ENCODE measurements at regions not wholly inside any gene's neighbourhood (a gene's known extent, or its start where the extent isn't known, plus 50 kb on each side); places are given as distances from the start of the nearest gene placed in this dataset.

DNA sequence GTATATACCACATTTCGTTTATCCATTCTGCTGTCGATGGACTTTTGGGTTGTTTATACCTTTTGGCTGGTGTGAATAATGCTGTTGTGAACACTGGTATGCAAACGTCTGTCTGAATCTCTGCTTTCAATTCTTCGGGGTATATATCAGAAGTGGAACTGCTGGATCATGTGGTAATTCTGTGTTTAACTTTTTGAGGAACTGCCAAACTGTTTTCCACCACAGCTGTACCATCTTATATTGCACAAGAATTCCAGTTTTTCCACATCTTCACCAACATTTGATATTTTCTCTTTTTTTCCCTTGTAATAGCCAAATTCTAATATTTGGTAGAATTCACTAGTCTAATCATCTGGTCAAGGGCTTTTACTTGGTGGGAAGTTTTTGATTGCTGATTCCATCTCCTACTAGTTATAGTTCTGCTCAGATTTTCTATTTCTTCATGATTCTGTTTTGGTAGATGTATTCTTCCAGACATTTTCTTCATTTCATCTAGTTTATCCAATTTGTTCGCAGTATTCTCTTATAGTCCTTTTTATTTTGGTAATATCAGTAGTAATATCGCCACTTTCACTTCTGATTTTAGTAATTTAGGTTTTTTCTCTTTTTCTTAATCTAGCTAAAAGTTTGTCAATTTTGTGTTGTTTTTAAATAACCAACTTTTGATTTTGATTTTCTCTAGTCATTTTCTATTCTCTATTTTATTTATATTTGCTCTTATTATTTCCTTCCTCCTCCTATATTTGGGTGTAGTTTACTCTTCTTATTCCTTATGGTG lies 271.2 kb downstream of the ZEB1 start:
- Histone ChIP-seq H3K4me3 (ENCODE audit: low read length in 2 of 2) (no peak overlapping the region), H3K9me3 (ENCODE audit: control insufficient read depth in 2 of 2, low read length in 2 of 2) (no peaks in the 10 kb centered on the region), H3K27ac (ENCODE audit: low read depth in 2 of 2, low read length in 2 of 2) (peak overlapping the region; percentile 13), H3K4me1 (ENCODE audit: control insufficient read depth in 2 of 2, insufficient read depth in 2 of 2, low read length in 2 of 2) (no peaks in the 10 kb centered on the region), H3K9ac (ENCODE audit: low read depth in 1 of 2, low read length in 2 of 2) (no peak overlapping the region), H3K36me3 (ENCODE audit: control insufficient read depth in 2 of 2, insufficient read depth in 2 of 2, low read length in 2 of 2) (no peaks in the 10 kb centered on the region), H3K27me3 (ENCODE audit: control insufficient read depth in 2 of 2, insufficient read depth in 2 of 2, low read length in 2 of 2) (no peaks in the 10 kb centered on the region)

GRCh38 chr10:31587691-31588090 lies 268.7 kb downstream of the ZEB1 start:
- Histone ChIP-seq H3K4me3 (ENCODE audit: low read length in 2 of 2) (no peak overlapping the region), H3K27ac (ENCODE audit: low read depth in 2 of 2, low read length in 2 of 2) (peak overlapping the region in 1 of 2 donors; percentile 58), H3K9ac (ENCODE audit: low read depth in 1 of 2, low read length in 2 of 2) (no peak overlapping the region), H3K36me3 (ENCODE audit: control insufficient read depth in 2 of 2, insufficient read depth in 2 of 2, low read length in 2 of 2) (no peaks in the 10 kb centered on the region), H3K27me3 (ENCODE audit: control insufficient read depth in 2 of 2, insufficient read depth in 2 of 2, low read length in 2 of 2) (no peaks in the 10 kb centered on the region), H3K9me3 (ENCODE audit: control insufficient read depth in 2 of 2, low read length in 2 of 2) (no peaks in the 10 kb centered on the region), H3K4me1 (ENCODE audit: control insufficient read depth in 2 of 2, insufficient read depth in 2 of 2, low read length in 2 of 2) (peaks cover 4 to 13% of the 10 kb centered on the region in 2 donors)

DNA sequence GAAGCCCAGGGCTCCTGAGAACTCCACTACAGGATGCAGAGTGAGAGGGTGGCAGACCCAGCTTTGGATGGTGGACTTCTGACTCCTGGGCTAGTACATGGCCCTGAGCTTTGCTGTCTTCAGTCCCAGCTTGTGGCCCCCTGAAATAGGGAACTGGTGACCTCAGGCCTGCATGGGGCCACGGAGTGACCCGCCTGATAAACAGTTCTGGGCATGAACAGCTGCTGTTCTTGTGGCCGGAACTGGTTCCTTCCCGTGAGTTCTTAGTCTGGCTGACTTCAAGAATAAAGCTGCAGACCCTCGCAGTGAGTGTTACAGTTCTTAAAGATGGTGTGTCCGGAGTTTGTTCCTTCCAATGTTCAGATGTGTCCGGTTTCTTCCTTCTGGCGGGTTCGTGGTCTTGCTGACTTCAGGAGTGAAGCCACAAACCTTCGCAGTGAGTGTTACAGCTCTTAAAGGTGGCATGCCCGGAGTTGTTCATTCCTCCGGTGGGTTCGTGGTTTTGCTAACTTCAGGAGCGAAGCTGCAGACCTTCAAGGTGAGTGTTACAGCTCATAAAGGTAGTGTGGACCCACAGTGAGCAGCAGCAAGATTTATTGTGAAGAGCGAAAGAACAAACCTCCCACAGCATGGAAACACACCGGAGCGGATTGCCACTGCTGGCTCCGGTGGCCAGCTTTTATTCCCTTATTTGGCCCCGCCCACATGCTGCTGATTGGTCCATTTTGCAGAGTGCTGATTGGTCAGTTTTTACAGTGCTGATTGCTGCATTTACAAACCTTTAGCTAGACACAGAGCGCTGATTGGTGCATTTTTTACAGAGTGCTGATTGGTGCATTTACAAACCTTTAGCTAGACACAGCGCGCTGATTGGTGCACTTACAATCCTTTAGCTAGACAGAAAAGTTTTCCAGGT lies 268.0 kb downstream of the ZEB1 start:
- Histone ChIP-seq H3K9ac (ENCODE audit: low read depth in 1 of 2, low read length in 2 of 2) (no peak overlapping the region), H3K4me3 (ENCODE audit: low read length in 2 of 2) (no peak overlapping the region), H3K27ac (ENCODE audit: low read depth in 2 of 2, low read length in 2 of 2) (peak overlapping the region in 1 of 2 donors; percentile 58), H3K36me3 (ENCODE audit: control insufficient read depth in 2 of 2, insufficient read depth in 2 of 2, low read length in 2 of 2) (no peaks in the 10 kb centered on the region), H3K27me3 (ENCODE audit: control insufficient read depth in 2 of 2, insufficient read depth in 2 of 2, low read length in 2 of 2) (no peaks in the 10 kb centered on the region), H3K9me3 (ENCODE audit: control insufficient read depth in 2 of 2, low read length in 2 of 2) (no peaks in the 10 kb centered on the region), H3K4me1 (ENCODE audit: control insufficient read depth in 2 of 2, insufficient read depth in 2 of 2, low read length in 2 of 2) (peaks cover 5 to 20% of the 10 kb centered on the region in 2 donors)

DNA sequence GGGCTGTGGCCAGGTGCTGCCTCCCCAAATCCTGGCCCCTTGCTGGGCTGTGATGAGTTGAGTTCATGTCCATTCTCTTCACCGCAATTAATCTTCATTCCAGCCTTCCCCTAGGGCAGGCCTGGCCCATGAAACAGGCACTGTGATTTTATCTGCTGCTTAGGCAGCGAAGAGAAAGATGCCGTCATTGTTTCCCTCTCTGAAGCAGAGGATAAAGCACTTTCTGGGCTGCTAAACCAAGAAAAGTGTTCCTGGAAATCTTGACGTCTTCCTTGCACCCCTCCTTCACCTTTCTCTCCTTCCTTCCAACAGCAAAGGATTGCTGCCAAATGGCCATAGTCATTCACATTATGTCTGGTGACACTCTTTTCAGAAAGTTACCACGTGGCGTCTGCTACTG lies 265.9 kb downstream of the ZEB1 start:
- no peaks in the 10 kb centered on the region for H3K36me3 ChIP-seq (ENCODE audit: control insufficient read depth in 2 of 2, insufficient read depth in 2 of 2, low read length in 2 of 2)
- no peaks in the 10 kb centered on the region for H3K9me3 ChIP-seq (ENCODE audit: control insufficient read depth in 2 of 2, low read length in 2 of 2)

DNA sequence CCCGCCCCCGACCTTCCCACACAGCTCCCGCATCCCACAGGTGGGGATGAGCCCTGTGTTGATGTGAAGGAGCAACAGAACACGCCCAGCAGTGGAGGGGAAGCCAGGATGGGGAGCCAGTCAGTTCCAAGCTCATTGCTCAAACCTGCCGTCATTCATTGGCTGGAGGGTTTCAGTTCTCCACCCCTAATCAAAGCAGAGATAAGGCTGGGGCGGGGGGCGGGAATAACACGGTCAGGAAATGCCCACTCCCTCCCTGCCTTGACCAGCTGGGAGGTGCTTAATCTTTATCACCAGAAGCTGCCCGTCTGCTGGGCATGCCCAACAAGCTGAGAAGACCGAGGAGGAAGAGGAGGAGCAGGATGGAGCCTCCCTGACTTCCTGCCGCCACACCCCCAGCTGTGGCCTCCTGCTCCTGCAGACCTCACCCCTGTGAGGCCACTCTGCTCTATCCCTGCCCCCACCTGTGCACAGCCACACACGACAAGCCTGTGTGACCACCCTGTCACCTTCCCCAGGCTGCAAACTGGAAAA lies 265.1 kb downstream of the ZEB1 start:
- Histone ChIP-seq H3K9ac (ENCODE audit: low read depth in 1 of 2, low read length in 2 of 2) (no peak overlapping the region), H3K36me3 (ENCODE audit: control insufficient read depth in 2 of 2, insufficient read depth in 2 of 2, low read length in 2 of 2) (no peaks in the 10 kb centered on the region), H3K4me1 (ENCODE audit: control insufficient read depth in 2 of 2, insufficient read depth in 2 of 2, low read length in 2 of 2) (peaks cover 5 to 20% of the 10 kb centered on the region in 2 donors), H3K27ac (ENCODE audit: low read depth in 2 of 2, low read length in 2 of 2) (no peak overlapping the region), H3K4me3 (ENCODE audit: low read length in 2 of 2) (no peak overlapping the region), H3K27me3 (ENCODE audit: control insufficient read depth in 2 of 2, insufficient read depth in 2 of 2, low read length in 2 of 2) (no peaks in the 10 kb centered on the region), H3K9me3 (ENCODE audit: control insufficient read depth in 2 of 2, low read length in 2 of 2) (no peaks in the 10 kb centered on the region)

More for the DNA sequence above, 265.9 kb downstream of the ZEB1 start:
- H3K4me3 ChIP-seq (ENCODE audit: low read length in 2 of 2): no peak overlapping the region
- peaks cover 5 to 20% of the 10 kb centered on the region in 2 donors for H3K4me1 ChIP-seq (ENCODE audit: control insufficient read depth in 2 of 2, insufficient read depth in 2 of 2, low read length in 2 of 2)
- no peaks in the 10 kb centered on the region for H3K27me3 ChIP-seq (ENCODE audit: control insufficient read depth in 2 of 2, insufficient read depth in 2 of 2, low read length in 2 of 2)
- no peak overlapping the region for H3K9ac ChIP-seq (ENCODE audit: low read depth in 1 of 2, low read length in 2 of 2)
- H3K27ac ChIP-seq (ENCODE audit: low read depth in 2 of 2, low read length in 2 of 2): no peak overlapping the region

DNA sequence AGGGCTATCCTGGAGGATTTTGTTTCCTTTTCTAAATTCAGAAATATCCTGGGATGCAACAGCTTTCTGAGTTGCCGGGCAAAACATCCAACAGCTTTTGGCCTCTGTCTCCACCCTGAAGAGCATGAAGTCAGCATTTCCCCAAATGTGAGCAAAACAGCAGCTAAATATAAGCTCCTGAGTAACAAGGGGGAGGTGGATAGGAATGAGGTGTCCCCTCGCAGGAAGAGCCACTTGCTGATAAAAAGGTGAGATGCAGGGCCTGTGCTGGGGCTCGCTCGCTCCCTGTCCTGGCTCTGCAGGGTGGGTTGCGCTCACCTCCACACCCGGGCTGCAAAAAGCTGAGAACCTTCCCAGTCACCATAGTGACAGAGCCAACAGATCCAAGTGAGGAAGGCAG lies 264.3 kb downstream of the ZEB1 start:
- no peaks in the 10 kb centered on the region for H3K9me3 ChIP-seq (ENCODE audit: control insufficient read depth in 2 of 2, low read length in 2 of 2)
- H3K27me3 ChIP-seq (ENCODE audit: control insufficient read depth in 2 of 2, insufficient read depth in 2 of 2, low read length in 2 of 2): no peaks in the 10 kb centered on the region
- H3K27ac ChIP-seq (ENCODE audit: low read depth in 2 of 2, low read length in 2 of 2): peak overlapping the region; percentile 41 to 58
- no peak overlapping the region for H3K4me3 ChIP-seq (ENCODE audit: low read length in 2 of 2)
- H3K36me3 ChIP-seq (ENCODE audit: control insufficient read depth in 2 of 2, insufficient read depth in 2 of 2, low read length in 2 of 2): no peaks in the 10 kb centered on the region
- H3K4me1 ChIP-seq (ENCODE audit: control insufficient read depth in 2 of 2, insufficient read depth in 2 of 2, low read length in 2 of 2): peaks cover 5 to 20% of the 10 kb centered on the region in 2 donors
- H3K9ac ChIP-seq (ENCODE audit: low read depth in 1 of 2, low read length in 2 of 2): peak overlapping the region in 1 of 2 donors; percentile 14

DNA sequence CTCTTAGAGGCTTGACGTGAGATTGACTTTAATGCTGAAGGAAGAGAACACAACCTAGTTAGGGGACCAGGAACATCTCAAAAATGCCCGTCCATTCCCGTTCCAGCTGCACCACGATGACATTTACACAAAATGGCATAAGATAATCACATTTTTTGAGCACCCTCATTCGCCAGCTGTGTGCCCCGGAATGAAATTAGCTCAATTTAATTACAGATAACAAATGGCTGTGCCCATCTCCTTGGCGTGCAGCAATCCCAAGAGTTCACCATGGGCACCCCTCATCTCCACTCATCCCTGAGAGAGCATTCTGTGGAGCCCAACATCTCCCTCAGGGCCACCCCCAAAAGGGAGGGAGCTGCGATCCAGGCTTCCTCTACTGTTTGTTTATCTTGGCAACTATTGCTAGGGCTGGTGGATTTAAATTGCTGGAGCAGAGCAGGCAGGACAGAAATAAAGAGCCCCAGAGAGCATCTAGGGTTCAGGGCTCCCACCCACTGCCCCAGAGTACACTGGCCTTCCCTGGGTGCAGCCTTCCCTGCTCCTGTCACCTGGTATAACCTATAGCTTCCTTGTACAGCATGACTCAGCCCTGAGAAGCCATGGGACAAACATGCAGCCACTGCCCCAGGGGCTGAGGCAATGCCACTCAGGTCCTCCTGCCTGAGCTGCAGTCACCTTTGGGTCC lies 263.5 kb downstream of the ZEB1 start:
- Histone ChIP-seq H3K9ac (ENCODE audit: low read depth in 1 of 2, low read length in 2 of 2) (no peak overlapping the region), H3K27ac (ENCODE audit: low read depth in 2 of 2, low read length in 2 of 2) (peak overlapping the region; percentile 41 to 49), H3K4me3 (ENCODE audit: low read length in 2 of 2) (peak overlapping the region in 1 of 2 donors; percentile 4), H3K27me3 (ENCODE audit: control insufficient read depth in 2 of 2, insufficient read depth in 2 of 2, low read length in 2 of 2) (no peaks in the 10 kb centered on the region), H3K9me3 (ENCODE audit: control insufficient read depth in 2 of 2, low read length in 2 of 2) (no peaks in the 10 kb centered on the region), H3K36me3 (ENCODE audit: control insufficient read depth in 2 of 2, insufficient read depth in 2 of 2, low read length in 2 of 2) (no peaks in the 10 kb centered on the region), H3K4me1 (ENCODE audit: control insufficient read depth in 2 of 2, insufficient read depth in 2 of 2, low read length in 2 of 2) (peaks cover 5 to 20% of the 10 kb centered on the region in 2 donors)

DNA sequence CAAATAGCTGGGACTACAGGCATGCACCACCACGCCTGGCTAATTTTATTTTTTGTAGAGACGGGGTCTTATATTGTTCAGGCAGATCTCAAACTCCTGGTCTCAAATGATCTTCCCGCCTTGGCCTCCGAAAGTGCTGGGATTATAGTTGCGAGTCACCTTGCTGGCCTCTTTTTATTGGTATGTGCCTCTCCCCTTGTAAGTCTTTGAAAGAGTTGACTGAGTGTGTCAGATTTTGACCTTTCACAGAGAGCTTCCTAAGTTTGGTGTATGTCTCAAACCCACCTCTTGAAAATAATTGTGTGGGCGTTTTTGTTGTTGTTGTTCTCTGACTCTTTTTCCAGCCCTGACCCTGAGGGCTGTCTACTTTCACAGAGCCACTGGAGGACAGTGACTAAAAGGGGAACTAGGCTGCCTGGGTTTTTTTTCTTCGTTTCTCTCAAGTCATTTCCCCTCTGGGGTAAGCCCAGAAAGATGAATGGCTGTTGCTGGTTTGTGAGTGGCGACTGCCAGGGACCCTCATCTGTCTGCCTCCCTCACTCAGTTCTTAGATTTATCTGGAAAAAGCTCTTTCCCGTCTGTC lies 262.8 kb downstream of the ZEB1 start:
- no peaks in the 10 kb centered on the region for H3K27me3 ChIP-seq (ENCODE audit: control insufficient read depth in 2 of 2, insufficient read depth in 2 of 2, low read length in 2 of 2)
- H3K4me1 ChIP-seq (ENCODE audit: control insufficient read depth in 2 of 2, insufficient read depth in 2 of 2, low read length in 2 of 2): peaks cover 5 to 20% of the 10 kb centered on the region in 2 donors
- peak overlapping the region; percentile 41 to 49 for H3K27ac ChIP-seq (ENCODE audit: low read depth in 2 of 2, low read length in 2 of 2)
- H3K9ac ChIP-seq (ENCODE audit: low read depth in 1 of 2, low read length in 2 of 2): no peak overlapping the region
- H3K36me3 ChIP-seq (ENCODE audit: control insufficient read depth in 2 of 2, insufficient read depth in 2 of 2, low read length in 2 of 2): no peaks in the 10 kb centered on the region
- no peak overlapping the region for H3K4me3 ChIP-seq (ENCODE audit: low read length in 2 of 2)
- no peaks in the 10 kb centered on the region for H3K9me3 ChIP-seq (ENCODE audit: control insufficient read depth in 2 of 2, low read length in 2 of 2)

DNA sequence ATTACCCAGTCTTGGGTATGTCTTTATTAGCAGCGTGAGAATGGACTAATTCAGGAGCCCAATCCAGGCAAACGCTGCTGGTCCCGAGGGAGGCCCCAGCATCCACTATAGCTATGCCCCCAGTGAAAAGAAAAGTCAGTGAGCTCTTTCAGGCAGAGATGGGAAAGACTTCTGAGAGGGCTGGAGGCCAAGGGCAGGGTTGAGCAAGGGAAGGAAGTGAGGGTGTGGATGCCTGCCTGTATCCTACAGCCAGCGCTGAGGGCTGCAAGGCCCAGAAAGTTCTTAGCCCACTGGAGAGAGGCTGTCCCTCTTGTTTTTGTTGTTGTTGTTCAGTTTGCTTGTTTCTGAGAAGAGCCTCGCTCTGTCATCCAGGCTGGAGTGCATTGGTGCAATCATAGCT lies 261.6 kb downstream of the ZEB1 start:
- Histone ChIP-seq H3K4me3 (ENCODE audit: low read length in 2 of 2) (no peak overlapping the region), H3K9ac (ENCODE audit: low read depth in 1 of 2, low read length in 2 of 2) (no peak overlapping the region), H3K9me3 (ENCODE audit: control insufficient read depth in 2 of 2, low read length in 2 of 2) (no peaks in the 10 kb centered on the region), H3K27me3 (ENCODE audit: control insufficient read depth in 2 of 2, insufficient read depth in 2 of 2, low read length in 2 of 2) (no peaks in the 10 kb centered on the region), H3K4me1 (ENCODE audit: control insufficient read depth in 2 of 2, insufficient read depth in 2 of 2, low read length in 2 of 2) (peaks cover 5 to 20% of the 10 kb centered on the region in 2 donors), H3K36me3 (ENCODE audit: control insufficient read depth in 2 of 2, insufficient read depth in 2 of 2, low read length in 2 of 2) (no peaks in the 10 kb centered on the region), H3K27ac (ENCODE audit: low read depth in 2 of 2, low read length in 2 of 2) (no peak overlapping the region)

Measured in mucosa of rectum (tissue), 2 donors.